GM12873 (cell line): ENCODE measurements at regions not wholly inside any gene's neighbourhood (a gene's known extent, or its start where the extent isn't known, plus 50 kb on each side); places are given as distances from the start of the nearest gene placed in this dataset.

Experiments used
- TF ChIP-seq, protein P1 (sequence below): IDR thresholded peaks from 2 replicates; pipeline ENCODE4 v1.5.1; 2012; ENCODE audit warnings: low read depth, mild to moderate bottlenecking, moderate library complexity, low read length, control low read depth; ENCODE audit not compliant: insufficient read depth; ENCODE audit errors: missing control alignments

DNA sequence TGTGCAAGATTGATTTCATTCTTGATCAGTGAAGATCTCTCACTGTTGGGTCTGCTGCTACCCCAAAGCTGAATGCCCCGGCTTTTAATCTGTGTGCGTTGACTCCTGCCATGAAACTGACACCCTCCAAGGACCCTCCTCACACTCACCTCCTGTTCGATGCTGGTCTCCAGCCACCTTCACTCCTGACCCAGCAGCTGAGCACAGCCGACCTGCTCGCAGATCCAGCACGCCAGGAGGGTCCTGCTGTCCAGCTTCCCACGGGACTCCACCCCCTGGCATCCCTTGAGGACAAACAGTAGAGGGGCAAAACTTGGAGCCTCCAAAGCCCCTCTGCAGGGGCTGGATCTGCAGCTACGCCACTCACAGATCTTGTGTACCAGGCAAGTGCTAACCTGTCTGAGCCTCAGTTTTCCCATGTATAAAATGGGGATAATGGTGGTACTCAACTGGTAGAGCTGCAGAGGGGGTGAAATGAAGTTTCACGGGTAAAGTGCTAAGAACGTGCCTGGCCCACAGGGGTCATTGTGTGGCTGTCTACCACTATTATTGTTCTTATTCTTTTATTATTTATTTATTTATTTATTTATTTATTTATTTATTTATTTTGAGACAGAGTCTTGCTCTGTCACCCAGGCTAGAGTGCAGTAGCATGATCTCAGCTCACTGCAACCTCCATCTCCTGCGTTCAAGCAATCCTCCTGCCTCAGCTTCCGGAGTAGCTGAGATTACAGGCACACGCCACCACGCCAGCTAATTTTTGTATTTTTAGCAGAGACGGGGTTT, 178.0 kb downstream of the PHETA1 start:
- TF ChIP-seq, protein P1, sequence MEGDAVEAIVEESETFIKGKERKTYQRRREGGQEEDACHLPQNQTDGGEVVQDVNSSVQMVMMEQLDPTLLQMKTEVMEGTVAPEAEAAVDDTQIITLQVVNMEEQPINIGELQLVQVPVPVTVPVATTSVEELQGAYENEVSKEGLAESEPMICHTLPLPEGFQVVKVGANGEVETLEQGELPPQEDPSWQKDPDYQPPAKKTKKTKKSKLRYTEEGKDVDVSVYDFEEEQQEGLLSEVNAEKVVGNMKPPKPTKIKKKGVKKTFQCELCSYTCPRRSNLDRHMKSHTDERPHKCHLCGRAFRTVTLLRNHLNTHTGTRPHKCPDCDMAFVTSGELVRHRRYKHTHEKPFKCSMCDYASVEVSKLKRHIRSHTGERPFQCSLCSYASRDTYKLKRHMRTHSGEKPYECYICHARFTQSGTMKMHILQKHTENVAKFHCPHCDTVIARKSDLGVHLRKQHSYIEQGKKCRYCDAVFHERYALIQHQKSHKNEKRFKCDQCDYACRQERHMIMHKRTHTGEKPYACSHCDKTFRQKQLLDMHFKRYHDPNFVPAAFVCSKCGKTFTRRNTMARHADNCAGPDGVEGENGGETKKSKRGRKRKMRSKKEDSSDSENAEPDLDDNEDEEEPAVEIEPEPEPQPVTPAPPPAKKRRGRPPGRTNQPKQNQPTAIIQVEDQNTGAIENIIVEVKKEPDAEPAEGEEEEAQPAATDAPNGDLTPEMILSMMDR = no peak

DNA sequence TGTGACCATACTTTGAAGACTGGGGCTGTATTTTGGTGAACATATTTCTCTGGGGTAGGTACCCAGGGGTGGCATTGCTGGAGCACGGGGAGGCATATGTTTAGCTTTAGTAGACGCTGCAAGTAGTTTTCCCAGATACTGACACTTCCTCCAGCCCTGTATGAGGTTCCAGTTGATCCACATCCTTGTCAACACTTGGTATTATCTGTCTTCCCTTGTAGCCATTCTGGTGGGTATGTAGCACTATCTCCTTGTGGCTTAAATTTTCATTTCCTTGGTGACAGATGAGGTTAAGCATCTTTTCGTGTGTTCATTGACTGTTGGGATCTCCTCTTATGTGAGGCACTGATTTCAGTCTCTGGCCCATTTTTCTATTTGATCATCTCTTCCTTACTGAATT, 179.1 kb downstream of the PHETA1 start:
- TF ChIP-seq, protein P1 = no peak

GRCh38 chr12:111188436-111188835, 180.5 kb downstream of the PHETA1 start:
- TF ChIP-seq, protein P1 = no peak

DNA sequence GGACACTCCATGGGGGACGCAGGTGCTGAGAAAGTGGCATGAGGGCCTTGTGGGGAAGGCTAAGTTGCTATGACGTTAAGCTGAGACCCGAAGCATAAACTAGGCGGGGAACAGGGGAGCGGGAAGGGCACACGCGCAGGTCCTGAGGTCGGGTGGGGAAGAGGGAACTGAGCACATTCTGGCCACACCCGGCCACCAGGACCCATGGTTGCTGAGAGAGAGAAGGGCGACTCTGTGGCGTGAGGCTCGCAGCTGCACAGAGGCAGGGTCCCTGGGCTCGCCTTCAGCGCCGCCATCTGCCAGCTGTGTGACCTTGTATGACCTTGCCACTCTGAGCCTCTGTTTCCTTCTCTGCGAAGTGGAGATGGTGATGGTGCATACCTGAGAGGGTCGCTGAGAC, 182.5 kb downstream of the PHETA1 start:
- TF ChIP-seq, protein P1 = no peak

DNA sequence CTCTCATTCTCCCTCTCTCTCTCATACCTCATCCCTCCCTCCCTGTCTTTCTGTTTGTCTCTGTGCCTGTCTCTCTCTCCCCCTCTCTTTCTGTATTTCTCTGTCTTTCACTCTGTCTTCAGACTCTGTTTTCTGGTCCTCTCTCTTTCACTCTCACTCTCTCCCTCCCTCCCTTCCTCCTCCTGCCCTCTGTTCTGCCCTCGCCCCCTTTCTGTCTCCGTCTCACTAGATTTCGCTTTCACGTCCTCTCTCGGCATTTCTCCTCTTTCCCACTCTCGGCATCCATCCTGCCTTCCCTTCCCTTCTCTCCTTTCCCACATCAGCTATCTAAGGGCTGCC, 183.0 kb downstream of the PHETA1 start:
- TF ChIP-seq, protein P1 = no peak

- TF ChIP-seq, protein P1 = no peak
Measured at GRCh38 chr12:111185206-111185888, 183.5 kb downstream of the PHETA1 start.

DNA sequence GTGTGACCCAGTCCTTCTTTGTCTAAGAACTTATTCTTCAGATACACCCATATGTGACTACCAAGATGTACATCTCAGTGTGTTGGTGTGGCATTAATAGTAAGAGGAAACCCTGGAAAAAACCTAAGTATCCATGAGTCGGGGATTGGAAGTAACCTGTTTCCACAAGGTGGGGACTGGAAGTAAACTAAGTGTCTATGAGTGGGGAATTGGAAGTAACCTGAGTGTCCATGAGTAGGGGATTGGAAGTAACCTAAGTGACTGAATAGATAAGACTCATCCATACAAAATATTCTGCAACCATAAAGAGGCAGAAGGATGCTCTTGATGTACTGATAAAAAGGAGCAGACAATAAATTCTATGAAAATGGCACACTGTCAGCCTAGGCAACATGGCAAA, 184.7 kb downstream of the PHETA1 start:
- TF ChIP-seq, protein P1 = no peak
